Trophoblast cell (in vitro differentiated cells and primary cell): ENCODE measurements at regions not wholly inside any gene's neighbourhood (a gene's known extent, or its start where the extent isn't known, plus 50 kb on each side); places are given as distances from the start of the nearest gene placed in this dataset.
A peak's percentile ranks its signal among the peaks of the same experiment; 100 is the strongest.

Source experiments
- DNase-seq, 2 donors: peaks; one replicate each; pipeline ENCODE4 v3.0.0-alpha.2; 2016
- H2AFZ ChIP-seq: 2 replicates; pipeline ENCODE4 v1.6.1; 2013; ENCODE audit warnings: low read length, moderate library complexity, mild to moderate bottlenecking; ENCODE audit not compliant: insufficient read depth, poor library complexity
- H2AK5ac ChIP-seq: 2 replicates; pipeline ENCODE4 v1.6.1; 2013; ENCODE audit warnings: mild to moderate bottlenecking, low read length
- H2BK120ac ChIP-seq: 2 replicates; pipeline ENCODE4 v1.6.1; 2013; ENCODE audit warnings: low read length, mild to moderate bottlenecking, moderate library complexity; ENCODE audit not compliant: insufficient read depth, poor library complexity
- H2BK12ac ChIP-seq: 2 replicates; pipeline ENCODE4 v1.6.1; 2013; ENCODE audit warnings: mild to moderate bottlenecking, low read length, moderate library complexity
- H2BK5ac ChIP-seq: 2 replicates; pipeline ENCODE4 v1.6.1; 2013; ENCODE audit warnings: low read length, low read depth, moderate library complexity, mild to moderate bottlenecking; ENCODE audit not compliant: poor library complexity
- H3K14ac ChIP-seq: 2 replicates; pipeline ENCODE4 v1.6.1; 2013; ENCODE audit warnings: mild to moderate bottlenecking, low read length
- H3K18ac ChIP-seq: 2 replicates; pipeline ENCODE4 v1.6.1; 2013; ENCODE audit warnings: mild to moderate bottlenecking, low read length
- H3K23ac ChIP-seq: 2 replicates; pipeline ENCODE4 v1.6.1; 2013; ENCODE audit warnings: low read length
- H3K27ac ChIP-seq: 2 replicates; pipeline ENCODE4 v1.5.1; 2013; ENCODE audit warnings: low read depth, mild to moderate bottlenecking, inconsistent platforms, low read length, moderate library complexity
- H3K27me3 ChIP-seq: 2 replicates; pipeline ENCODE4 v1.6.1; 2013; ENCODE audit warnings: inconsistent platforms, mild to moderate bottlenecking, low read length, moderate library complexity; ENCODE audit not compliant: insufficient read depth
- H3K36me3 ChIP-seq, 2 experiments: 1 replicate in 1 of 2; 2 replicates in 1 of 2; pipeline ENCODE4 v1.6.1; 2013; ENCODE audit warnings: low read length in 2 of 2, mild to moderate bottlenecking in 2 of 2, moderate library complexity in 1 of 2; ENCODE audit not compliant: insufficient read depth in 2 of 2, control insufficient read depth in 1 of 2
- H3K4ac ChIP-seq: 2 replicates; pipeline ENCODE4 v1.6.1; 2013; ENCODE audit warnings: low read depth, mild to moderate bottlenecking, low read length, moderate library complexity
- H3K4me1 ChIP-seq, 2 experiments: 1 replicate in 1 of 2; 2 replicates in 1 of 2; pipeline ENCODE4 v1.6.1; 2013; ENCODE audit warnings: low read length in 2 of 2, mild to moderate bottlenecking in 2 of 2, moderate library complexity in 1 of 2; ENCODE audit not compliant: insufficient read depth in 2 of 2, control insufficient read depth in 1 of 2
- H3K4me2 ChIP-seq: 2 replicates; pipeline ENCODE4 v1.6.1; 2013; ENCODE audit warnings: inconsistent platforms, mild to moderate bottlenecking, low read length, moderate library complexity
- H3K4me3 ChIP-seq: 2 replicates; pipeline ENCODE4 v1.5.1; 2013; ENCODE audit warnings: mild to moderate bottlenecking, low read depth, low read length, inconsistent platforms
- H3K79me1 ChIP-seq: one replicate; pipeline ENCODE4 v1.6.1; 2013; ENCODE audit warnings: low read length
- H3K79me2 ChIP-seq: 2 replicates; pipeline ENCODE4 v1.6.1; 2013; ENCODE audit warnings: low read length, mild to moderate bottlenecking; ENCODE audit not compliant: control insufficient read depth, insufficient read depth, poor library complexity
- H3K9ac ChIP-seq: 2 replicates; pipeline ENCODE4 v1.6.1; 2013; ENCODE audit warnings: mild to moderate bottlenecking, low read length
- H3K9me3 ChIP-seq: 2 replicates; pipeline ENCODE4 v1.6.1; 2013; ENCODE audit warnings: low read depth, mild to moderate bottlenecking, control low read depth, inconsistent platforms, low read length; ENCODE audit not compliant: insufficient read depth
- H4K12ac ChIP-seq: 2 replicates; pipeline ENCODE4 v1.6.1; 2013; ENCODE audit warnings: low read depth, mild to moderate bottlenecking, low read length, moderate library complexity
- H4K8ac ChIP-seq: 2 replicates; pipeline ENCODE4 v1.6.1; 2013; ENCODE audit warnings: low read depth, mild to moderate bottlenecking, low read length, moderate library complexity
- H4K91ac ChIP-seq: one replicate; pipeline ENCODE4 v1.6.1; 2013; ENCODE audit warnings: low read depth, mild to moderate bottlenecking, low read length, moderate library complexity
- WGBS: extraction: QIAGEN DNeasy Blood & Tissue Kit; methylation state at CpG from one replicate; pipeline ENCODE4 v1.1.7; 2013; ENCODE audit warnings: missing lambda C conversion rate; ENCODE audit not compliant: insufficient read length, insufficient coverage; ENCODE audit errors: extremely low coverage; 5-methylcytosine and 5-hydroxymethylcytosine counted together

GRCh38 chr7:88395715-88396114, 89.0 kb upstream of the STEAP4 start:
- no peak overlapping the region for H3K27ac ChIP-seq
- H2BK120ac ChIP-seq, result no peak overlapping the region
- no peak overlapping the region for H2BK12ac ChIP-seq
- no peak overlapping the region for H2AK5ac ChIP-seq
- H3K79me2 ChIP-seq, result no peaks in the 10 kb centered on the region
- peak in 1 of 2 donors; percentile 9 for DNase-seq
- H3K4me3 ChIP-seq, result no peak overlapping the region
- no peak overlapping the region for H3K4me2 ChIP-seq
- H3K36me3 ChIP-seq, result no peaks in the 10 kb centered on the region
- H3K9ac ChIP-seq, result no peak overlapping the region
- H3K27me3 ChIP-seq, result no peaks in the 10 kb centered on the region
- no peak overlapping the region for H2AFZ ChIP-seq
- WGBS, result no CpG with 5 or more reads among the region's 4 CpGs
- no peak overlapping the region for H3K14ac ChIP-seq
- no peak overlapping the region for H2BK5ac ChIP-seq
- no peaks in the 10 kb centered on the region for H3K4me1 ChIP-seq
- no peak overlapping the region for H3K18ac ChIP-seq
- no peak overlapping the region for H3K4ac ChIP-seq
- H4K8ac ChIP-seq, result no peak overlapping the region
- no peak overlapping the region for H3K23ac ChIP-seq
- H3K9me3 ChIP-seq, result no peaks in the 10 kb centered on the region
- H4K12ac ChIP-seq, result no peak overlapping the region
- no peak overlapping the region for H4K91ac ChIP-seq
- H3K79me1 ChIP-seq, result no peaks in the 10 kb centered on the region

GRCh38 chr7:88391247-88391646, 84.6 kb upstream of the STEAP4 start:
- Histone ChIP-seq H3K79me1 (no peaks in the 10 kb centered on the region), H3K4me1 (no peaks in the 10 kb centered on the region)

GRCh38 chr7:88387368-88387767, 80.7 kb upstream of the STEAP4 start:
- no CpG with 5 or more reads among the region's 3 CpGs for WGBS

More at GRCh38 chr7:88391247-88391646, 84.6 kb upstream of the STEAP4 start:
- no peak overlapping the region for H3K14ac ChIP-seq
- H3K27ac ChIP-seq, result no peak overlapping the region
- H4K91ac ChIP-seq, result no peak overlapping the region
- no peak overlapping the region for H2BK120ac ChIP-seq
- no peak overlapping the region for H3K4me3 ChIP-seq
- no peaks in the 10 kb centered on the region for H3K9me3 ChIP-seq
- H4K8ac ChIP-seq, result no peak overlapping the region
- no peaks in the 10 kb centered on the region for H3K79me2 ChIP-seq
- H4K12ac ChIP-seq, result no peak overlapping the region
- no peaks in the 10 kb centered on the region for H3K36me3 ChIP-seq
- H2AK5ac ChIP-seq, result no peak overlapping the region
- H3K23ac ChIP-seq, result no peak overlapping the region
- no peak overlapping the region for H3K4ac ChIP-seq
- no peak overlapping the region for H3K18ac ChIP-seq
- no peak overlapping the region for H3K9ac ChIP-seq
- no peak overlapping the region for H2BK5ac ChIP-seq
- no peak overlapping the region for H2AFZ ChIP-seq
- no peak for DNase-seq
- H3K4me2 ChIP-seq, result no peak overlapping the region
- H2BK12ac ChIP-seq, result no peak overlapping the region
- no peaks in the 10 kb centered on the region for H3K27me3 ChIP-seq

GRCh38 chr7:88386665-88387156, 80.0 kb upstream of the STEAP4 start:
- Histone ChIP-seq H2BK120ac (no peak overlapping the region), H3K9me3 (no peaks in the 10 kb centered on the region), H4K12ac (no peak overlapping the region), H4K8ac (no peak overlapping the region), H2AFZ (no peak overlapping the region), H2AK5ac (no peak overlapping the region), H3K4ac (no peak overlapping the region), H2BK12ac (no peak overlapping the region), H3K23ac (no peak overlapping the region), H3K4me3 (no peak overlapping the region), H2BK5ac (no peak overlapping the region), H3K14ac (no peak overlapping the region), H3K79me2 (no peaks in the 10 kb centered on the region), H3K27ac (no peak overlapping the region), H3K4me1 (no peaks in the 10 kb centered on the region), H3K18ac (no peak overlapping the region), H3K27me3 (no peaks in the 10 kb centered on the region), H4K91ac (no peak overlapping the region), H3K9ac (no peak overlapping the region), H3K36me3 (no peaks in the 10 kb centered on the region), H3K79me1 (no peaks in the 10 kb centered on the region), H3K4me2 (no peak overlapping the region)
- WGBS, result no CpG with 5 or more reads among the region's 3 CpGs
- peak in 1 of 2 donors; percentile 30 for DNase-seq

More at GRCh38 chr7:88387368-88387767, 80.7 kb upstream of the STEAP4 start:
- no peak overlapping the region for H3K18ac ChIP-seq
- H3K4me2 ChIP-seq, result no peak overlapping the region
- H3K27ac ChIP-seq, result no peak overlapping the region
- no peak overlapping the region for H4K12ac ChIP-seq
- no peak overlapping the region for H3K9ac ChIP-seq
- no peak overlapping the region for H4K8ac ChIP-seq
- H3K4ac ChIP-seq, result no peak overlapping the region
- H3K9me3 ChIP-seq, result no peaks in the 10 kb centered on the region
- no peak overlapping the region for H2BK5ac ChIP-seq
- H3K14ac ChIP-seq, result no peak overlapping the region
- no peaks in the 10 kb centered on the region for H3K79me2 ChIP-seq
- DNase-seq, result peak in 1 of 2 donors; percentile 52
- H4K91ac ChIP-seq, result no peak overlapping the region
- H3K79me1 ChIP-seq, result no peaks in the 10 kb centered on the region
- no peaks in the 10 kb centered on the region for H3K4me1 ChIP-seq
- H2AFZ ChIP-seq, result no peak overlapping the region
- no peak overlapping the region for H2BK120ac ChIP-seq
- H2BK12ac ChIP-seq, result no peak overlapping the region
- H3K36me3 ChIP-seq, result no peaks in the 10 kb centered on the region
- H3K4me3 ChIP-seq, result no peak overlapping the region
- H3K23ac ChIP-seq, result no peak overlapping the region
- H3K27me3 ChIP-seq, result no peaks in the 10 kb centered on the region
- no peak overlapping the region for H2AK5ac ChIP-seq
